ENCODE measurements at regions not wholly inside any gene's neighbourhood (a gene's known extent, or its start where the extent isn't known, plus 50 kb on each side); places are given as distances from the start of the nearest gene placed in this dataset.

DNA sequence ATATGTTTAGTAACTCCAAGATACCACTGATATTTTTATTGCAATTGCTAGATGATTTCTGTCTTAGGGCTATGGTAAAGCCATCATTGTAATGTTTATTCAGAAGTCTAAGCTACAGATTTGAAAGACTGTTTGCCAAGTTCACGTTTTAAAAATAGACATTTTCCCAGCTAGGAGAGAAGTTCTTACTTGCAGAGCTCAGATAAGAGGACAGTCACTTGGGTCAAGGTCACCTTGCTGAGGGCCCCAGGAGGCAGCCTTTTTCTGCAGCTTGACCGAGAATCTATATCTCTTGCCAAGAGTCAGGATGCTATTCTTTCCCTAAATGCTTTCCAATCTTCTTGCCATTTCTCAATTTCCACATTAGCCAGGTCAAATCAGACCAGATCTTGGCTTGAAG lies 1011.2 kb downstream of the KCNMA1 start:
- TF ChIP-seq, protein P1, sequence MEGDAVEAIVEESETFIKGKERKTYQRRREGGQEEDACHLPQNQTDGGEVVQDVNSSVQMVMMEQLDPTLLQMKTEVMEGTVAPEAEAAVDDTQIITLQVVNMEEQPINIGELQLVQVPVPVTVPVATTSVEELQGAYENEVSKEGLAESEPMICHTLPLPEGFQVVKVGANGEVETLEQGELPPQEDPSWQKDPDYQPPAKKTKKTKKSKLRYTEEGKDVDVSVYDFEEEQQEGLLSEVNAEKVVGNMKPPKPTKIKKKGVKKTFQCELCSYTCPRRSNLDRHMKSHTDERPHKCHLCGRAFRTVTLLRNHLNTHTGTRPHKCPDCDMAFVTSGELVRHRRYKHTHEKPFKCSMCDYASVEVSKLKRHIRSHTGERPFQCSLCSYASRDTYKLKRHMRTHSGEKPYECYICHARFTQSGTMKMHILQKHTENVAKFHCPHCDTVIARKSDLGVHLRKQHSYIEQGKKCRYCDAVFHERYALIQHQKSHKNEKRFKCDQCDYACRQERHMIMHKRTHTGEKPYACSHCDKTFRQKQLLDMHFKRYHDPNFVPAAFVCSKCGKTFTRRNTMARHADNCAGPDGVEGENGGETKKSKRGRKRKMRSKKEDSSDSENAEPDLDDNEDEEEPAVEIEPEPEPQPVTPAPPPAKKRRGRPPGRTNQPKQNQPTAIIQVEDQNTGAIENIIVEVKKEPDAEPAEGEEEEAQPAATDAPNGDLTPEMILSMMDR (IDR thresholded peaks at IDR 0.05) = no peak
- TF ChIP-seq POLR2A (IDR thresholded peaks at IDR 0.05) = no peak
